HCEC 1CT (cell line): ENCODE measurements at regions not wholly inside any gene's neighbourhood (a gene's known extent, or its start where the extent isn't known, plus 50 kb on each side); places are given as distances from the start of the nearest gene placed in this dataset.
A peak's percentile ranks its signal among the peaks of the same experiment; 100 is the strongest.
"Not testable (repeated sequence)": the region's sequence is repeated elsewhere in the genome, so short reads cannot be mapped to it uniquely, and the experiment has no call there.

Source experiments
- DNase-seq: peaks from one replicate; pipeline ENCODE4 v3.0.0-alpha.2; 2017

GRCh38 chr16:9014389-9014788 lies 50.7 kb upstream of the USP7 start:
- no peak for DNase-seq

- DNase-seq, result no peak
Observed at GRCh38 chr16:9015489-9015888, 51.8 kb upstream of the USP7 start.

GRCh38 chr16:9016005-9016404 lies 52.3 kb upstream of the USP7 start:
- not testable (repeated sequence) for DNase-seq

GRCh38 chr16:9016824-9017223 lies 53.1 kb upstream of the USP7 start:
- no peak for DNase-seq

- DNase-seq, result no peak
Observed at GRCh38 chr16:9027070-9027799, 63.5 kb upstream of the USP7 start.

GRCh38 chr16:9028491-9028890 lies 63.0 kb upstream of the HAPSTR1 start:
- DNase-seq, result not testable (repeated sequence)

- no peak for DNase-seq
Observed at GRCh38 chr16:9031107-9031506, 60.3 kb upstream of the HAPSTR1 start.

GRCh38 chr16:9033125-9033830 lies 58.2 kb upstream of the HAPSTR1 start:
- peak; percentile 81 for DNase-seq

- DNase-seq, result no peak
Observed at GRCh38 chr16:9034056-9034455, 57.4 kb upstream of the HAPSTR1 start.

- peak; percentile 31 for DNase-seq
Observed at GRCh38 chr16:9035996-9036395, 55.4 kb upstream of the HAPSTR1 start.

- DNase-seq, result no peak
Observed at GRCh38 chr16:9039210-9039609, 52.2 kb upstream of the HAPSTR1 start.

- no peak for DNase-seq
Observed at GRCh38 chr16:9040800-9041412, 50.5 kb upstream of the HAPSTR1 start.
